ENCODE measurements at regions not wholly inside any gene's neighbourhood (a gene's known extent, or its start where the extent isn't known, plus 50 kb on each side); places are given as distances from the start of the nearest gene placed in this dataset.

GRCh38 chr5:15425766-15426165, 74.2 kb upstream of the FBXL7 start:
- TF ChIP-seq CTCF (IDR thresholded peaks at IDR 0.05) (no peak), EZH2phosphoT487 (IDR thresholded peaks at IDR 0.05; ENCODE audit: borderline replicate concordance, low read depth) (no peak), GABPA (IDR thresholded peaks at IDR 0.05; ENCODE audit: low read depth) (no peak), JUND (IDR thresholded peaks at IDR 0.05) (no peak), FOXM1 (IDR thresholded peaks at IDR 0.05; ENCODE audit: low read depth) (no peak), ZBTB33 (IDR thresholded peaks at IDR 0.05; ENCODE audit: borderline replicate concordance, low read depth) (no peak), POLR2AphosphoS5 (IDR thresholded peaks at IDR 0.05; ENCODE audit: low read depth, low read length) (no peak)

All from SK-N-SH (cell line).